GM12878 (cell line): ENCODE measurements at regions not wholly inside any gene's neighbourhood (a gene's known extent, or its start where the extent isn't known, plus 50 kb on each side); places are given as distances from the start of the nearest gene placed in this dataset.

Experiments used
- ATAC-seq: fragments of 200-7000 bp; cut with Tn5 transposase; 3 replicates; pipeline ENCODE4 v1.9.1; 2020; ENCODE audit warnings: mild to moderate bottlenecking, moderate library complexity
- BruUV-seq: library from RNA; stranded (reverse); fragments of 400-500 nt; replicated peaks from 2 replicates; lab custom pipeline; 2021; lab: Mats Ljungman, UMichigan
- CTCF ChIA-PET: fragments of 300-600 bp; sonication (Branson Sonifier 250); formaldehyde crosslinking; extraction: SDS; loops from one replicate; lab custom pipeline; 2021; ENCODE audit warnings: inconsistent platforms; lab: Yijun Ruan, JAX
- POLR2A ChIA-PET: fragments of 350-600 bp; formaldehyde crosslinking; extraction: SDS; loops from one replicate; lab custom pipeline; 2021; ENCODE audit warnings: inconsistent platforms; lab: Charles Lee
- RAD21 ChIA-PET: fragments of 300-600 bp; sonication (Branson Sonifier 250); formaldehyde crosslinking; loops from one replicate; lab custom pipeline; 2023; ENCODE audit warnings: antibody characterized with exemption; ENCODE audit not compliant: unreplicated experiment; lab: Charles Lee
- SMC1A ChIA-PET: fragments of 300-600 bp; sonication (Branson Sonifier 250); formaldehyde crosslinking; loops from one replicate; lab custom pipeline; 2023; ENCODE audit not compliant: unreplicated experiment, uncharacterized antibody; lab: Charles Lee
- DNase-seq: peaks from one replicate; pipeline ENCODE4 v3.0.0-alpha.2; 2011; ENCODE audit warnings: low read depth, low spot score
- FAIRE-seq: peaks from 3 replicates; lab custom pipeline; 2011; peaks lifted over from hg19 to GRCh38; lab: Jason Lieb, UNC
- H2AFZ ChIP-seq: 2 replicates; pipeline ENCODE4 v1.6.0; 2011; ENCODE audit warnings: low read depth, low read length, control low read depth; ENCODE audit not compliant: control insufficient read depth
- H3K27ac ChIP-seq: 2 replicates; pipeline ENCODE4 v1.5.1; 2011; ENCODE audit warnings: control low read depth; ENCODE audit not compliant: control insufficient read depth, insufficient read depth
- H3K27me3 ChIP-seq, 2 experiments: replicated peaks in 1 of 2; 2 replicates each; pipeline versions ENCODE4 v1.6.0 to v1.6.1; 2011; ENCODE audit warnings: low read length in 1 of 2; ENCODE audit not compliant: control insufficient read depth in 2 of 2, insufficient read depth in 2 of 2
- H3K36me3 ChIP-seq, 2 experiments: 2 replicates each; pipeline ENCODE4 v1.5.1; 2011; ENCODE audit warnings: low read length in 1 of 2; ENCODE audit not compliant: control insufficient read depth in 2 of 2, insufficient read depth in 2 of 2
- H3K4me1 ChIP-seq: 2 replicates; pipeline ENCODE4 v1.6.1; 2011; ENCODE audit warnings: mild to moderate bottlenecking, low read length, moderate library complexity, mixed read lengths; ENCODE audit not compliant: control insufficient read depth, insufficient read depth
- H3K4me2 ChIP-seq: 2 replicates; pipeline ENCODE4 v1.6.0; 2011; ENCODE audit warnings: control low read depth; ENCODE audit not compliant: control insufficient read depth, insufficient read depth
- H3K4me3 ChIP-seq: fragments of 200-600 bp; sonication (generic); 2 replicates; pipeline ENCODE4 v1.5.1; 2016
- H3K79me2 ChIP-seq: 2 replicates; pipeline ENCODE4 v1.6.0; 2011; ENCODE audit warnings: low read length; ENCODE audit not compliant: control insufficient read depth, insufficient read depth
- H3K9ac ChIP-seq: 2 replicates; pipeline ENCODE4 v1.8.0; 2011; ENCODE audit warnings: low read length, control low read depth, mixed read lengths; ENCODE audit not compliant: control insufficient read depth, insufficient read depth
- H3K9me3 ChIP-seq: replicated peaks from 3 replicates; pipeline ENCODE4 v1.5.1; 2011; ENCODE audit warnings: mild to moderate bottlenecking, low read length; ENCODE audit not compliant: control insufficient read depth, insufficient read depth
- H4K20me1 ChIP-seq: 2 replicates; pipeline ENCODE4 v1.6.0; 2011; ENCODE audit not compliant: control insufficient read depth, insufficient read depth
- FOS ChIP-seq: IDR thresholded peaks from 3 replicates; pipeline ENCODE4 v1.6.1; 2011; ENCODE audit warnings: borderline replicate concordance; ENCODE audit not compliant: insufficient read length; ENCODE audit errors: extremely low read depth
- IRF4 ChIP-seq: IDR thresholded peaks from 2 replicates; pipeline ENCODE4 v1.6.1; 2011; ENCODE audit warnings: low read depth, low read length
- JUNB ChIP-seq: IDR thresholded peaks from 2 replicates; pipeline ENCODE4 v1.6.1; 2016; ENCODE audit warnings: antibody characterized with exemption, mild to moderate bottlenecking
- POLR2AphosphoS5 ChIP-seq: IDR thresholded peaks from 2 replicates; pipeline ENCODE4 v1.6.1; 2011; ENCODE audit warnings: mild to moderate bottlenecking, low read length, inconsistent platforms
- POU2F2 ChIP-seq: IDR thresholded peaks from 3 replicates; pipeline ENCODE4 v1.6.1; 2011; ENCODE audit warnings: low read depth, mild to moderate bottlenecking, low read length, borderline replicate concordance
- RAD21 ChIP-seq: IDR thresholded peaks from 2 replicates; pipeline ENCODE4 v1.6.1; 2011; ENCODE audit warnings: mild to moderate bottlenecking, low read depth, low read length, moderate library complexity; ENCODE audit not compliant: insufficient read depth
- RUNX3 ChIP-seq: IDR thresholded peaks from 2 replicates; pipeline ENCODE4 v1.6.1; 2012; ENCODE audit warnings: low read length, inconsistent platforms
- SUPT20H ChIP-seq: IDR thresholded peaks from 2 replicates; pipeline ENCODE4 v1.6.1; 2011; ENCODE audit warnings: low read depth, mild to moderate bottlenecking, low read length, moderate library complexity, borderline replicate concordance; ENCODE audit not compliant: control insufficient read depth
- TARDBP ChIP-seq: IDR thresholded peaks from 2 replicates; pipeline ENCODE4 v1.6.1; 2016; ENCODE audit warnings: borderline replicate concordance
- ZBTB11 ChIP-seq: fragments of 450-650 bp; formaldehyde crosslinking; IDR thresholded peaks from 2 replicates; pipeline ENCODE4 v1.5.0; 2022; ENCODE audit warnings: mild to moderate bottlenecking, missing genetic modification characterization
- ZSCAN29 ChIP-seq: fragments of 450-650 bp; IDR thresholded peaks from 2 replicates; pipeline ENCODE4 v1.6.1; 2017; ENCODE audit warnings: mild to moderate bottlenecking, moderate library complexity
- WGBS: methylation state at CpG from one replicate; pipeline ENCODE4 v1.1.6; 2016; ENCODE audit warnings: low lambda C conversion rate; ENCODE audit not compliant: insufficient replicate concordance, insufficient coverage; ENCODE audit errors: missing lambda C conversion rate; 5-methylcytosine and 5-hydroxymethylcytosine counted together
- in situ Hi-C: fragments of 300-500 bp; cut with MboI; formaldehyde crosslinking; loops from 9 replicates; pipeline ENCODE4 v1.14.3; 2018; ENCODE audit warnings: mixed read lengths
- intact Hi-C: fragments of 100-400 bp; cut with micrococcal nuclease; formaldehyde crosslinking; loops from one replicate; pipeline ENCODE4 v1.14.2; 2022; ENCODE audit not compliant: unreplicated experiment
- TF ChIP-seq, protein P1 (sequence below): fragments of 450-650 bp; IDR thresholded peaks from 2 replicates; pipeline ENCODE4 v1.6.1; 2016; ENCODE audit warnings: mild to moderate bottlenecking

- H3K27me3 ChIP-seq: no peaks in the 10 kb centered on the region
- H3K4me3 ChIP-seq: no peak overlapping the region
- no peaks in the 10 kb centered on the region for H3K4me1 ChIP-seq
- BruUV-seq: no TSS peak
- intact Hi-C loops (no loop called here), in situ Hi-C loops (no loop called here)
- H2AFZ ChIP-seq: no peak overlapping the region
- RAD21 ChIA-PET: no interaction called here
- WGBS: 2% methylated on average over 3 of the region's 3 CpGs
- TF ChIP-seq, protein P1, sequence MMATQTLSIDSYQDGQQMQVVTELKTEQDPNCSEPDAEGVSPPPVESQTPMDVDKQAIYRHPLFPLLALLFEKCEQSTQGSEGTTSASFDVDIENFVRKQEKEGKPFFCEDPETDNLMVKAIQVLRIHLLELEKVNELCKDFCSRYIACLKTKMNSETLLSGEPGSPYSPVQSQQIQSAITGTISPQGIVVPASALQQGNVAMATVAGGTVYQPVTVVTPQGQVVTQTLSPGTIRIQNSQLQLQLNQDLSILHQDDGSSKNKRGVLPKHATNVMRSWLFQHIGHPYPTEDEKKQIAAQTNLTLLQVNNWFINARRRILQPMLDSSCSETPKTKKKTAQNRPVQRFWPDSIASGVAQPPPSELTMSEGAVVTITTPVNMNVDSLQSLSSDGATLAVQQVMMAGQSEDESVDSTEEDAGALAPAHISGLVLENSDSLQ: no peak
- TF ChIP-seq RUNX3: no peak
- TF ChIP-seq SUPT20H: no peak
- TF ChIP-seq TARDBP: no peak
- no peak for TF ChIP-seq ZSCAN29
- TF ChIP-seq POU2F2: no peak
- no peak for TF ChIP-seq IRF4
- TF ChIP-seq ZBTB11 (CRISPR knock-in tag): no peak
- TF ChIP-seq POLR2AphosphoS5: no peak
- no peak for TF ChIP-seq RAD21
- TF ChIP-seq FOS: no peak
- no peak for TF ChIP-seq JUNB
- H3K9ac ChIP-seq: no peak overlapping the region
- no peaks in the 10 kb centered on the region for H3K36me3 ChIP-seq
- H3K4me2 ChIP-seq: no peak overlapping the region
- H3K27ac ChIP-seq: no peak overlapping the region
- CTCF ChIA-PET: no interaction called here
- DNase-seq: no peak
- ATAC-seq: no peak
- no peak for FAIRE-seq
- no peaks in the 10 kb centered on the region for H3K79me2 ChIP-seq
- no peaks in the 10 kb centered on the region for H4K20me1 ChIP-seq
- H3K9me3 ChIP-seq: no peaks in the 10 kb centered on the region
- POLR2A ChIA-PET: no interaction called here
- SMC1A ChIA-PET: interaction anchor here (0.8 kb wide), 1 partner anchor 10 kb away, joined by 3 read pairs; no protein-coding TSS in a partner anchor
Measured at GRCh38 chr14:56400109-56400825, 179.3 kb upstream of the TMEM260 start.
